ENCODE measurements at regions not wholly inside any gene's neighbourhood (a gene's known extent, or its start where the extent isn't known, plus 50 kb on each side); places are given as distances from the start of the nearest gene placed in this dataset.
"Not testable (repeated sequence)": the region's sequence is repeated elsewhere in the genome, so short reads cannot be mapped to it uniquely, and the experiment has no call there.

DNA sequence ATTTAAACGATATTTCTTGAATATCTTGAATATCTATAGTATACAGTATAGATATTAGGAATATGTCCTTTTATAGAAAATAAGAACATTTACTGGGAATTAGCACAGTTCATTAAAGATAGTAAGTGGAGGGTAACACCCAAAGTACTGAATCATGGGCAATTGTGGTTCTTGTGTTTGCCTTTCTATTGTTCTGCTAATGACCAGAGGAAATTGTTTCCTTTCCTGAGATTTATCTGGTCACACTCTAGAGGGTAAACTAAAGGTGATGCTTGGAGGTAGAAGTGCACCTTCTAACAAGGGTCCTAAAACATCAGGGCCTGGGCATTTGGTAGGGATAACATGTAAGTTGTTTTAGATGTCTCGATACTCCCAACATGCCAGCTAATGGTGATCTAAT, 241.3 kb upstream of the SFRP2 start:
- no peak for DNase-seq

DNA sequence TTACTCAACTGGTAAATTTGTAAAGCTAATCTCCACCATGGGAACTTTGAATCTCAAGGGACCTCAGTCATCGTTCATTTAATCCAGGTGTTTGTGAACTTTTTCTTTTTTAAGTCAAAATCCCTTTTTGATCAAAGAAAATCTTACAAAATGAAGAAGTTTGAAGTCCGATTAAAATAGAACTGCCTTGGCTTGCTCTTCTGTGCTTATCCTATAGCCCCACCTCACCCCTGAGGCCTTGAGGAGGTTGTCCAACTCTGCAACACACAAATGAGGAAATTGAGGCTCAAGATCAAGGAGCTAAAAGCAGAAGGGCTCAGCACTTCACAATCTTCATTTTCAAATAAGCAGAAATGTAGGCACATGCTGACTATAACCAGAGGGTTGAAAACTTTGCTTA, 240.3 kb upstream of the SFRP2 start:
- no peak for DNase-seq

DNA sequence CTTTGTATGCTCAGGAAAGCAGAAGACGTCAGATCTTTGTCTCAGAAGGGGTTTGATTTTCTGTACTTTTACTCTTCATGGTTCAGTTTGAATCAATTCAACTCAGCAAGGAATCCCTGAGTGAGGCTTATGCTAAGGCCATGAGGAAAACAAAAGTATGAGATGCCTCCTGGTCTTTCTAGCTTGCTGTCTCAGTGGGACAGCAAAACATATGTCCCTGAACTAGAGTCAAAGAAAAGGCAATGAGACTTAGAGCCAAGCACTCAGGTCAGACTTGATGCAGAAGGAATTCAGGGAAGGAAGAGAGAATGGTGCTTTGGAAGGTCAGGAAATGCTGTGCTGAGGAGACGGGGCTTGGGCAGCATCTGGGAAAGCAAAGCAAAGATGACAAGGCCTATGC, 236.2 kb upstream of the SFRP2 start:
- DNase-seq = no peak

DNA sequence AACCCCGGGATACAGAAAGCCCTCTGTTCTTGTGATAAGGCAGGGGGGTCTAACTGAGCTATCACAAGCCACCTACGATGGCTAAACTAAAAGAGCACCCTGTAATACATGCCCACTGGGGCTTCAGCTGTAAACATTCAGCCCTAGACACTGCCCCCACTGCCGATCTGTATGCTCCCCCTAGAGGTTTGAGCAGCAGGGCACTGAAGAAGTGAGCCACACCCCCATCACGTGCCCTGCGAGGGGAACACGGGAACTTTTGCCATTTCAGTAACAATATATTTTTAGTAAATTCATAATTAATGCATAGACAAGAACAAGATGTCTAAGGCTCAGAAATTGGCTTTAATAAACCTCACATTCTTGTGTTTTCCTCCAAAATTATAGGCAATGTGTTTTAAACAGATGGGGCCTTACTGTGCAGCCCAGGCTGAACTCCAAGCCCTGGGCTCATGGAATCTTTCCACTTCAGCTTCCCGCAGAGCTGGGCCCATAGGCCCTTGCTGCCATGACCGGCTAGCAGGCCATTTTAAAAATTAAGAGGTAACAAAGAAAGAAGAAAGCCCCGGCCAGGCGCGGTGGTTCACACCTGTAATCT, 235.3 kb upstream of the SFRP2 start:
- no peak for DNase-seq

DNA sequence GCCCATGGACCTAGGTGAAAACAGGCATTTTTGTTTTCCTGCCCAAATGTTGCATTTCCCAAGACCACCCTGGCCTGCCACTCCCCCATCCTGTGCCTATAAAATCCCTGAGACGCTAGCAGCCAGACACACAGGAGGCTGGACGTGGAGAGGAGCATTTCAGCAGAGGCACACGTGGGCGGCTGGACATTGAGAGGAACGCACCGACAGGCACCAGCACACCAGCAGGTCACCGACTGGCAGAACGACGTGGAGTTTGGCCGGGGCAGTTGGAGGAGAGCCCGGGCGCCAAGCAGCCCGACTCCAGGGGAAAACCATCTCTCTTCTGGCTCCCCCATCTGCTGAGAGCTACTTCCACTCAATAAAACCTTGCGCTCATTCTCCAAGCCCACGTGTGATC, 234.8 kb upstream of the SFRP2 start:
- DNase-seq = not testable (repeated sequence)

DNA sequence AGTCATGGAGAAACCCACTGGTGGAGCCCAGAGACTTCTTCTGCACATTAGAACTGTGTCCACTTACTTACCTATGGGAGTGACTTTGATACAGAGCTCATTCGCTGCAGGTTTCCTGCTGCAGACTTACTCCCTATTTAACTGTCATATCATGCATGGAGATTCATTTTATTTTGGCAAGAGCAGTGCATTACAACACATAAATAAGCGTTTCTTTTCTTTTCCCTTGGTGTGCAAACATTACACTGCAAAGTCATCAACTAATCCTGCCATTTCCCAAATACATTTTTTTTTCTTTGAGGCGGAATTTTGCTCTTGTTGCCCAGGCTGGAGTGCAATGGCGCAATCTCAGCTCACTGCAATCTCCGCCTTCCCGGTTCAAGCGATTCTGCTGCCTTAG, 230.9 kb upstream of the SFRP2 start:
- no peak for DNase-seq

DNA sequence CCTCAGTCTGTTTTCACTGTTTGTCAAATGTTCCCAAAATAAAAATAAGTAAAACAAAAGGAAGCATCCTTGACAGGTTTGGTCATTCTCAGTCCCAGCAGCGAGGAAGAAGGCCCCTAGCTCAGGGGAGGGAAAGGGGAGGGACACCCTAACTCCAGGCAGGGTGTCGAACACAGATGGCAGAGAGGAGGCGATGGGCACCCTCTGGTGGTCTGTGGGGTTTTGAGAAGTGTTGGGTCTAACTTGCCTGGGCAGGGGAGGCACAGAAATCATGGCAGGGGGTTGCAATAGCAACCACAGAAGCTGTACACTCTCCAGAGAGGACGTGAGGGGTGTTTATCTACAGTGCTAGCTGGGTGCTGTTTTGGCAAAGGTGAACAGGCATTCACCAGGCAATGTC, 229.8 kb upstream of the SFRP2 start:
- DNase-seq = no peak

DNA sequence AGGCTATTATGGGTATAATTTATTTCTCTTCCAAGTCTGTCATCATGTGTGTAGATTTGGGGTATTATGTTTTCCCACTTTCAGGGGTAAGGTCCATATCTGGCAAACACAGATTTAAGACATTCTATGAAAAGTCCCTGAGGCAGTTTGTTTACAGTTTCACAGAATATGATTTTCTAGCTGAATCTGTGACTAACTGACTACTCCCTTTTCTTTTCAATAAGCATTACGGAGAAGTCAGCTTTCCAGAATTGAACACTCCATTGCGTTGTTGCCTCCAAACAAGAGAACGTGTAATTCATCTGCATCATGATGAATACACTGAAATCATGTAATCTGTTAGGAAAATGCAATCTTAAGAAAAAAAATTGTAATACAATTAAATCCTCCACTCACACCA, 226.7 kb upstream of the SFRP2 start:
- DNase-seq = no peak

DNA sequence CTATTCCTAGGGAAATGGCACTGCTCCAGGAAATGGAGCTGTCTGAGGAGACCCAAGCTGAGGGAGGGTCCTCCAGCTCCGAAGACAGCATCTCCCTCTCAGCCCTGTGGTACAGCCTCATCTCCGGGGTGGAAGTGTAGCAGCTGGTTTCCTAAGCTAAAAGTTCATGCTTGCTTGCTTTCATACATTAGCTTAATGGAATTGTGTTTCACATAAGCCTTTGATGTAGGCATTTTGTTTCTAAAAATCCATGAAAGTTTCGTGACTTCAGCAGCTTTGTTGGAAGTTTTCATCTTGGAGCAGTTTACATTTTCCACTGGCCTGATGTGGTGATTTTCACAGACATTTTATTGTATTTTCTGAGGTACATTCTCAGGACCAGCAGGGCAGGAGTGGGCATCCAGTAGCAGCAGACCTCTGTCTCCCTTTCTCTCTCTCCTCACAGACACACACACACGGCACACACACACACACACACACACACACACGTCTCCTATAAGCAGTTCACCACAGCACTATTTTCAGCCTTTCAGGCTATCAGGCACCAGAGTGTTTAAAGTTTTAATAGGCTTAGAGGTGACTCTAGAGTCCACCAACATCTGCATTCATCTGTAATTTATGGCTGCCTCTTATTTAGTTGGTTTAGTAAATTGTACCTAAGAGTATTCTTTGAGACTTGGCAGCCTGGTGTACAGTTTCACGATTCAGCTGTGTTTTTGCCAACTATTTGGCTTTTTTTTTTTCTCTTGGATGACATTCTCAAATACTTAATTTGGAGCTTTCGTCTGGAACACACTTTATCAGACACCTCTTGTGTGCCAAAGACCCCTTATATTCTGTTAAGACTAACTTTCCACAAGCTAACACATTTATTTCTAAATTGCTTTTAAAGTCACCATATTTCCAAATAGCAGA, 225.8 kb upstream of the SFRP2 start:
- no peak for DNase-seq

DNA sequence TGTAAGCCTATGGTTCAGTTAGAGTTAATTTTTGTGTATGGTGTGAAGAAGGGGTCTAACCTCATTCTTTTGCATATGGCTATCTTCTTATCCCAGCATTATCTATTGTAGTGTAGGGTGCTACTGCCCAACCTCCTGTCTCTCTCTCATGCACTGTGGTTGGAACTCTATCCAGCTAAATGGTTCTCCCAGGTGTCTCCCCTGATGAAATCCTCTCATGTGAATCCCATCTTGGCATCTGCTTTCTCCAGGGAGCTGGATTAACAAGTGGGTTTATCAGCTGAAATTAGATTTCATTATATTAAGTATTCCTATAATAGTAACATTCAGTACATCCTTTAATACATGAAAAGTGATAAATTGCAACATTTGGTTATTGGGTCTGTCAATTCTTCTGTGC, 224.7 kb upstream of the SFRP2 start:
- DNase-seq = no peak

DNA sequence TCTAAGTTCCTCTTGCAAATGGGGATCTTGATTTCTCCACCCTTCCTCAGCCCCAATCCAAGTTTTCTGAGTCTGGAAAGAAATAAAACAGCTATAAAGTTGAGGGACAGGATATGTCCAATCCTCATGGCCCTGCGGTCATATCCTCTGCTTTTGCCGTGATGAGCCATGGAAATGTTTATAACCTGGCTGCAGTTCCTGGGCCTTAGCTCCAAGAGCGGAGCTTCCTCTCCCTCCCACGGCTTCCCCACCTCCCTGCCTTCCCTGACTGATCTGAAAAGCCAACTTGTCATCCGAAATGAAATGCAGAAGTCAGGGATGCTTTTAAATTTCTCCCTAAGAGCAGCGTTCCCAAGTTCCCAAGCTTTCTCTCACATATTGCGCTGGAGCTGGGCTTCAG, 221.5 kb upstream of the SFRP2 start:
- peak; percentile 39 for DNase-seq

DNA sequence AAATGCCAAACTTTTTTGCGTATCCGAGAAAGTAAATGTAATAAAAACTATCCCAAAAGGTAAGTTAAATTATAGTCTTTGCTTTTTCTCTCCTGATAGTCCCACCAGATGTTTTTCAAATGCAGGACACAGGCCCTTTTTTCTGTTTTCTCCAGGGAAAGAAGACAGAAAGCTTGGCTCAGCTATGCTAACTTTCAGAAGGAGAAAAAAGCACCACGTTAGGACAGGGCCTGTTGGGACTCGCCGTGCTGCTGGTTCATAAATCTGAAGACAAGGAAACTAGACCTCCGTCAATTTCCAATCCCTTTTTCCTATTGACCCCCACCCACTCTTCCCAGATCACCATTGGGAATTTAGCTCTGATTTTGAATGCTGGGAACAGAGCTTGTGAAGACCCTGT, 220.9 kb upstream of the SFRP2 start:
- no peak for DNase-seq

DNA sequence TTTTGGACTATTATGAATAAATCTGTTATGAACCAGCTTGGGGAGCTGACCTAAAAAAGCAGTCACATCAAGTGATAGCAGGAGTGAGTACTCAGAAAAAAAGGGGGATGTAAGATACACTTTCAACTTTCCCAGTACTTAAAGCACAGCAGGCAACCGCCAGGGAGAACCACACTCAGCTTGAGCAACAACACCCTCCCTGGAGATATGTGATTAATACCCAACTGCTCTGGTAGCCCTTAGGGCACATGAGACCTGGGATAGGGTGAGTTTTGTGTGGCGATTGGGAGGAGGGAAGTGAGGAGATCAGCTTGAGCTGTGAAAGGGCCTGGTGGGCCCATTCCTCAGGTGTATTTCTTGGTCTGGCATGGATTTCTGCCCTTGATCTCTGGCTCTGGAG, 220.3 kb upstream of the SFRP2 start:
- peak; percentile 18 for DNase-seq

DNA sequence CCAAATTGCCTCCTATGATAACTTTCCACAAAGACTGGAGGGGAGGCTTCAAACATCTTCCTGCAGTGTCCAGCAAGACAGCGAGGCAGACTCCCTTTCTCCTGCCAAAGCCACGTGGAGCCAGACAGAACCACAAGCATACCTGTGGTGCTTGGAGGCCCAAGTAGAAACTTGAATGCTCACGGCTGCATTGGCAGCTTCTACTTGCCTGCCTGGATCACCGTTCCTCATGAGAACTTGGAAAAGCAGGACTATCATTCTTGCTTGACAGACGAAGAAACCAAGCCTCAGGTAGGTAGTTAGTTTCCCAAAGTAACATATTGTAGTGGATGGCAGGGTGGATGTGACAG, 216.3 kb upstream of the SFRP2 start:
- no peak for DNase-seq

DNA sequence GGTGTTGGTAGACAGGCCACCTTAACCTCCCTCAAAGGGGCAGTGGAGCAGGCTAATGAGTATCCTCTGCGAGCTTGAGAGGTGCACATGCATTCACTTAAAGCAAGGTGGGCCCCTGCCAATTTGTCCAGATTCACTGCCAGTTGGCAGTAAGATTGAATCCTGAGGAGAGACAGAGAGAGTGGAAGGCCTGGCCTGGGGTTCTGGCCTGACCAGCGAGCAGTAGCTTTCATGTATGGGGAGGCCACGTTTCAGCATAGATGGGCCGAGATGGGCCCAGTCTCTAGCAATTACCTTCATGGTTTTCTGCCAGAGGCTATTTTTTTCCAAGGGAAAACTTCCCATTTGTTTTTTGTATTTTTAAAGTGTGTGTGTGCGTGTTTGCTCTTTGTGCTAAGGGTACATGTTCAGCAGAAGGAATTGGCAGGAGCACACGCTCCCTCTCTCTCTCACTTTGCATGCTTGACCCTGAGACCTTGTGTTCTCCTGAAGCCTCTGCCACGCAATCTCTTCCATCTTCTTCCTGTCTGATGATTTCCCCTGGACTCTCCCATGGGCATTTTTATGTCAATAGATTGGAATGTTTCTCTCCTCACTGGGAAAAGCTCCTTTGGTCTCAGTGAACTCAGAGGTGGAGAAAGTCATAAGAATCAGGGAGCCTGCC, 215.8 kb upstream of the SFRP2 start:
- DNase-seq = peak; percentile 91

DNA sequence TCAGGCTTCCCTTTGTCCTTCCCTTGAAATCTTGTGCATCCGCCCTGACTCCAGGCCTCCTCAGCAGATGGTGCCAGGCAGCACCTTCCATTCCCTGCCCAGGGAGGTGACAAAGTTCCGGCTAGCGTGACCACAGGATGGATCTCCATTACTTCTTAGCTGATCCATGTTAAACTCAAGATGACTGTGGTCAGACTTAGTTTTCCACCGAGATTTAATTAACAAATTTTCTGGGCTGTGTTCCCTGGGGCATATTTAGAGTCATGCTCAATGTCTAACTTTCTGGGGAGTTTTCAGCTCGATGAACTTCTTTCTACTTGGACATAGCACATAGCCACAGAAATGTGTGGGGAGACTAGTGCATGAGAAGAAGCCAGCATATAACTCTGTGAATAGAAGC, 215.1 kb upstream of the SFRP2 start:
- DNase-seq = no peak

DNA sequence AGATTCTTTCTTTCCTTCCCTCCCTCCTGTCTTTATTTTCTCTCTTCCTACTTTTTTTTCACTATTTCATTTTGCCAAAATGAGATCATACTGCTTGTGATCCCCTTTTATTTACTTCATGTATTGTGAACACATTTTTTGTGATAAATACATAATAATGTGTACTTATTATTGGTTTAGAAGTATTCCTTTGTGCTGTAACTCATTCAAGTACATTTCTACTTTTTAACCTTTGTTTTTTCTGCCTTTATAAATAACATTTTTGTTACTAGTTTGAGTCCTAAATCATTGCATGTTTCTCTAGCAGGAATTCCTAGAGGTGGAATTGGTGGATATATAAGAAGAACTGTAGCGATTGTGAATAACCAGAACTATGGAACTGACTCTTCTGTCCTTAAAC, 214.5 kb upstream of the SFRP2 start:
- no peak for DNase-seq

DNA sequence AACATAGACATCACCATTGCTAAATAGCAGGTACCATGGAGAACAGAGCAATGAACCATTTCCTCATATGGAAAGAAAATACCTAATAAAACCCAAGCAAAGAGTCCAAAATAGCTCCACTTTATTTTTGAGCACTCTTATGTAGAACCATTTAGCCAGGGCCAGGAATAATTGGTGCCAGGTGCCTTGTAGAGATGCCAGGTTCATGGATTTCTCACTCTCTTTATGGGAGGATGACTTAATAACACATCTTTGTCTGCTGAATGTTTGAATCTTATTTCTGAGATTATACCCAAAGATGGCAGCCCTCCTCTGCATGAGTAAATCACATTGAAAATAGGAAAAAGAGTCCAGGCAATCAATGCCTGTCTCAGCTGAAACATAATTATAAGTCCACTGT, 212.3 kb upstream of the SFRP2 start:
- no peak for DNase-seq

DNA sequence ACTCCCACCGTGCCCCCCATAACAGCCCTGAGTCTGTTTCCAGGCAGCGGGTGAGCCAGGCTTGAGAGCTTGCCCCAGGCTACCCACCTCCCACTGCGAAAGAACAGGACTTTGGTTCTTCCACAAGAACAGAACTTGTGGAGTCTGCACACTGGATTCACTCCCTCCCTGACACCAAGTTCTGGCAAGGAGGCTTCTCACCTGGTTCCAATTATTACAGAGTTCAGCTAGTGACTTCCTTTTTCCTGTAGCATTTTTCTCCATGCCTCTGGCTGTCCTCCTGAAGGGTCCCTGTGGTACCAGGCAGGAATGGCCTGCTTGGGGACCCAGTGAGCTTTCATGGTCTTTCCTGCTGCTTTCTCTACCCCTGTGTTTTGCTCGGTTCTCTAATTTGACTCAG, 208.6 kb upstream of the SFRP2 start:
- no peak for DNase-seq

DNA sequence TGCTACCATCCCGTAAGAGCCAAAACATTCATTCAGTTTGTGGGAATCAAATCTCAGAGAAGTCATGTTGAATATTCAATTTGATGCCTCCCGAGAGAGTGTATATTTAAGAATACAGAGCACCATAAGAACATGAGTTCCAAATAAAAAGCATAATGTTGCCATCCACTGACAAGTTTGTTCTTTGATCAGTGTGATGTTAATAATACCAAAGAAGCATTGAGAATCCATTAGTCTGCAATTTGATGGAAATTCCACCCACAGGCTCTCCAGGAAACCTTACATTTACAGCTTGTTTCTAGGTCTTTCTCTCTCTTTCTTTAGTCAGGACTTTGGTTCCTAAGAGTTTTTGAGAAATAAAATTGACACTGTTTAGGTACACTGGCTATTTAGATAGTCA, 200.6 kb upstream of the SFRP2 start:
- no peak for DNase-seq

DNA sequence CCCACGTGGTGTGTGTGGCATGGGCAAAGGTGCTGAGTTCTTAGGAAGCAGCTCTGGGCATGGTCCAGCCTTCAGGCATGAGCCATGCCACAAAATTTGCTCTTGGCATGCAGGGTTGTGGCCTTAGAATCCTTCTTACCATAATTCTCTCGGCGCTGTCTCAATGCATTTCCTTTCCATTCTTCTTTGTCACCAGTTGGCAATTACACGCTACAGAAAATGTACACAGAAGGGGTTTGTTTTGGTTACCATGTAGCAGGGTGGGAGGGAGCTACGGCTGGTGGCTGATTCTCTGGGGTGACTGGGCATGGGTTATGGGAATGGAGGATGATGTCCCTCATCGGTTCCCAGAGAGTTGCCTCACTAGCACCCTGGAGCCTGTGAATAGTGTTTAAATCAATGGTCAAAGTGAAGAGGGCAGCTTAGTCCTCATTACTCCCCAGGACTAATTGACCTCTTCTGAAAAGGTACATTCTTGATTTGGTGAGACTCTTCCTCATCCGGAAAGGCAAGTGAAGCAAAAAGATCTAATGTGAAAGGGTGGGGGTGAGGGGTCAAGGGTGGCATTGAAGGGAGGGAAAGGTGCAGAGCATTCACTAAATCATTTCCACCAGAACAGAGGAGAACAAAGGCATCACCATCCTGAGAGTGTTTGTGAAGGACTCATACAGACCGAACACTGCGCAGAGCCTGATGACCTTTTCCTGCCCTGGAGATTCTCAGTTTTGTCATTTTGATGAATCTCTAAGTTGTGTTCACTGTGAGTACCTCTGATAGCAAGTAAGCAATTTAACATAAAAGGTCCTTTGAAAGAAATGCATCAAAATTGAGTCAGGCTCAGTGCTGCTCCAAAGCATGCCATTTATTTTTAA, 199.8 kb upstream of the SFRP2 start:
- peak; percentile 44 for DNase-seq

DNA sequence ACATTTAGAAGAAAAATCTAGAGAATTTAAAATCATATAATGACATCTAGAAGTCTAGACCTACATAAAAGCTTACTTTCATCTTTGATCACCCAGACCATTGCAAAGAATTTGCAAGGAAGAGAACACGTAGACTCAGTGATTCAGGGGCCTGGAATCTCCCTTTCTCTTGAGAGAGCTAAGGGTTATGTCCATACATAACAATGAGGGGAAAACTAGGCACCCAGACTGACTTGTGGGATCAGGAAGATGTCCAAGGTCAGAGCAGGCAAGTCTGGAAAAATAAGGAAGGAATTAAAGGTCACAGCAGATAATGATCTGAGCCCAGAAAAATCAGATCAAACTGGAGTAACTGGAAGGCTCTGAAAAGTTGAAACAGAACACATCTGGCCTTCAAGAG, 198.4 kb upstream of the SFRP2 start:
- peak; percentile 87 for DNase-seq

DNA sequence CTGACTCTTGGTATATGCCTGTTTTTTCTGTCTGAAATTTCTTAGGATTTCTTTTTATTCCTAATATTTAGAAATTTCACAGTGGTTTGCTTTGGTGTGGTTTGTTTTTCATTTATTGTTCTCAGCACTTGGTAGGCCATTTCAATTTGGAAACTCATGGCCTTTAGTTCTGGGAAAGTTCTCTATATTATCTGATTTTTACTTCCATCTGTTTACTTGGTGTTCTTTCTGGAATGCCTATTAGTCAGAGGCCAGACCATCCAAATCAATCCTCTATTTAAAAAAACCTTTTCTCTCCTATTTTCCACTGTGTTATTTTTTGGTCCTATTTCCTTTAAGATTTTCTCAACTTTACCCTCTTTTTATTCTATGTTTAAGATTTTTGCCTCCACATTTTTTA, 188.1 kb upstream of the SFRP2 start:
- no peak for DNase-seq
